HL-60 (cell line): ENCODE measurements at regions not wholly inside any gene's neighbourhood (a gene's known extent, or its start where the extent isn't known, plus 50 kb on each side); places are given as distances from the start of the nearest gene placed in this dataset.

Experiments
- GABPA ChIP-seq: IDR thresholded peaks from 2 replicates; pipeline ENCODE4 v1.6.1; 2012; ENCODE audit warnings: low read depth
- POLR2AphosphoS5 ChIP-seq: IDR thresholded peaks from 2 replicates; pipeline ENCODE4 v1.6.1; 2012; ENCODE audit warnings: low read depth
- SPI1 ChIP-seq: IDR thresholded peaks from 2 replicates; pipeline ENCODE4 v1.6.1; 2012; ENCODE audit warnings: low read depth, mild to moderate bottlenecking, borderline replicate concordance
- TF ChIP-seq, protein P1 (sequence below): IDR thresholded peaks from one replicate; pipeline ENCODE4 v1.5.1; 2011; ENCODE audit warnings: low read length, control low read depth, inconsistent platforms; ENCODE audit not compliant: insufficient read depth
- TF ChIP-seq, protein P2 (sequence below): IDR thresholded peaks from 2 replicates; pipeline ENCODE4 v1.6.1; 2012; ENCODE audit warnings: low read depth; ENCODE audit not compliant: insufficient replicate concordance

DNA sequence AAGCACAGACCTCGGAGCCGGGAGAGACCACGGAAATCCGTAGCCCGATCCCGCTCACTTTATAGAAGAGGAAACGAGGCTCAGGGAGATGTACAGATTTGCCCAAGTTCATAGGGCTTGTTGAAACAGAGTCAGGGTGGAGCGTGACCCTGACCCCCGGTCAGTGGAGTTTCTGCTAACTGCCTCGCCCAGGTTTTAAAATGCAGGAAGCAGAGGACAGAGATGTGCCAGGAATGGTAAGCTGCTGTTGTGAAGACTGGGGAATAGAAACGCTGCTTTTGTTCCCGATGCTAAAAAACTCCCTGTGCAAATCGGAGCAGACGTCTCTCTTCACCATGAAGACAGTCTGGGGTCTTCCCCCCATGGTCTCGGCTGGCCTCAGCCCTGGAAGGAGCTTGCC is 403.0 kb downstream of the SEC14L1 start:
- TF ChIP-seq, protein P1, sequence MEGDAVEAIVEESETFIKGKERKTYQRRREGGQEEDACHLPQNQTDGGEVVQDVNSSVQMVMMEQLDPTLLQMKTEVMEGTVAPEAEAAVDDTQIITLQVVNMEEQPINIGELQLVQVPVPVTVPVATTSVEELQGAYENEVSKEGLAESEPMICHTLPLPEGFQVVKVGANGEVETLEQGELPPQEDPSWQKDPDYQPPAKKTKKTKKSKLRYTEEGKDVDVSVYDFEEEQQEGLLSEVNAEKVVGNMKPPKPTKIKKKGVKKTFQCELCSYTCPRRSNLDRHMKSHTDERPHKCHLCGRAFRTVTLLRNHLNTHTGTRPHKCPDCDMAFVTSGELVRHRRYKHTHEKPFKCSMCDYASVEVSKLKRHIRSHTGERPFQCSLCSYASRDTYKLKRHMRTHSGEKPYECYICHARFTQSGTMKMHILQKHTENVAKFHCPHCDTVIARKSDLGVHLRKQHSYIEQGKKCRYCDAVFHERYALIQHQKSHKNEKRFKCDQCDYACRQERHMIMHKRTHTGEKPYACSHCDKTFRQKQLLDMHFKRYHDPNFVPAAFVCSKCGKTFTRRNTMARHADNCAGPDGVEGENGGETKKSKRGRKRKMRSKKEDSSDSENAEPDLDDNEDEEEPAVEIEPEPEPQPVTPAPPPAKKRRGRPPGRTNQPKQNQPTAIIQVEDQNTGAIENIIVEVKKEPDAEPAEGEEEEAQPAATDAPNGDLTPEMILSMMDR = no peak
- TF ChIP-seq POLR2AphosphoS5 (no peak), GABPA (no peak), SPI1 (no peak)
- TF ChIP-seq, protein P2, sequence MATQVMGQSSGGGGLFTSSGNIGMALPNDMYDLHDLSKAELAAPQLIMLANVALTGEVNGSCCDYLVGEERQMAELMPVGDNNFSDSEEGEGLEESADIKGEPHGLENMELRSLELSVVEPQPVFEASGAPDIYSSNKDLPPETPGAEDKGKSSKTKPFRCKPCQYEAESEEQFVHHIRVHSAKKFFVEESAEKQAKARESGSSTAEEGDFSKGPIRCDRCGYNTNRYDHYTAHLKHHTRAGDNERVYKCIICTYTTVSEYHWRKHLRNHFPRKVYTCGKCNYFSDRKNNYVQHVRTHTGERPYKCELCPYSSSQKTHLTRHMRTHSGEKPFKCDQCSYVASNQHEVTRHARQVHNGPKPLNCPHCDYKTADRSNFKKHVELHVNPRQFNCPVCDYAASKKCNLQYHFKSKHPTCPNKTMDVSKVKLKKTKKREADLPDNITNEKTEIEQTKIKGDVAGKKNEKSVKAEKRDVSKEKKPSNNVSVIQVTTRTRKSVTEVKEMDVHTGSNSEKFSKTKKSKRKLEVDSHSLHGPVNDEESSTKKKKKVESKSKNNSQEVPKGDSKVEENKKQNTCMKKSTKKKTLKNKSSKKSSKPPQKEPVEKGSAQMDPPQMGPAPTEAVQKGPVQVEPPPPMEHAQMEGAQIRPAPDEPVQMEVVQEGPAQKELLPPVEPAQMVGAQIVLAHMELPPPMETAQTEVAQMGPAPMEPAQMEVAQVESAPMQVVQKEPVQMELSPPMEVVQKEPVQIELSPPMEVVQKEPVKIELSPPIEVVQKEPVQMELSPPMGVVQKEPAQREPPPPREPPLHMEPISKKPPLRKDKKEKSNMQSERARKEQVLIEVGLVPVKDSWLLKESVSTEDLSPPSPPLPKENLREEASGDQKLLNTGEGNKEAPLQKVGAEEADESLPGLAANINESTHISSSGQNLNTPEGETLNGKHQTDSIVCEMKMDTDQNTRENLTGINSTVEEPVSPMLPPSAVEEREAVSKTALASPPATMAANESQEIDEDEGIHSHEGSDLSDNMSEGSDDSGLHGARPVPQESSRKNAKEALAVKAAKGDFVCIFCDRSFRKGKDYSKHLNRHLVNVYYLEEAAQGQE = no peak
